ENCODE measurements at regions not wholly inside any gene's neighbourhood (a gene's known extent, or its start where the extent isn't known, plus 50 kb on each side); places are given as distances from the start of the nearest gene placed in this dataset.

DNA sequence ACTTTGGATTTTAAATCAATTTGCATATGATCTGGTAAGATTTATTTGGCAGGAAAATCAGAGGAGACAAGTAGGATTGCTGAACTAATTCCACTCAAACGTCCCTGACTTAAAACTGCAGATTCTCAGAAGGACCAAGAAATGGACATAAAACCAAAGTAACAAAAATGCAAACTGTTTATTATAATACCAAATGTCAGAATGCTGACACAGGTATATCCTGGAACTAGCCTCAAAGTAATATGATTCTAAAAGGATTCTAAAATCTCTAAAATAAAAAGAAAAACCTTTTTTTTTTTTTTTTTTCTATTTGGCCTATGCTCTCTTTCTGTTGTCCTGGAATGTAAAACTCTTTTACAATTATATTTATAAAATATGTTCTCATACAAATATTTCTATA, 74.4 kb upstream of the BTBD3 start:
- TF ChIP-seq, protein P1, sequence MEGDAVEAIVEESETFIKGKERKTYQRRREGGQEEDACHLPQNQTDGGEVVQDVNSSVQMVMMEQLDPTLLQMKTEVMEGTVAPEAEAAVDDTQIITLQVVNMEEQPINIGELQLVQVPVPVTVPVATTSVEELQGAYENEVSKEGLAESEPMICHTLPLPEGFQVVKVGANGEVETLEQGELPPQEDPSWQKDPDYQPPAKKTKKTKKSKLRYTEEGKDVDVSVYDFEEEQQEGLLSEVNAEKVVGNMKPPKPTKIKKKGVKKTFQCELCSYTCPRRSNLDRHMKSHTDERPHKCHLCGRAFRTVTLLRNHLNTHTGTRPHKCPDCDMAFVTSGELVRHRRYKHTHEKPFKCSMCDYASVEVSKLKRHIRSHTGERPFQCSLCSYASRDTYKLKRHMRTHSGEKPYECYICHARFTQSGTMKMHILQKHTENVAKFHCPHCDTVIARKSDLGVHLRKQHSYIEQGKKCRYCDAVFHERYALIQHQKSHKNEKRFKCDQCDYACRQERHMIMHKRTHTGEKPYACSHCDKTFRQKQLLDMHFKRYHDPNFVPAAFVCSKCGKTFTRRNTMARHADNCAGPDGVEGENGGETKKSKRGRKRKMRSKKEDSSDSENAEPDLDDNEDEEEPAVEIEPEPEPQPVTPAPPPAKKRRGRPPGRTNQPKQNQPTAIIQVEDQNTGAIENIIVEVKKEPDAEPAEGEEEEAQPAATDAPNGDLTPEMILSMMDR (IDR thresholded peaks at IDR 0.05; ENCODE audit: insufficient read depth, low read depth, low read length, missing control alignments) = no peak
- H3K4me3 ChIP-seq (ENCODE audit: low read depth, low read length) = no peak overlapping the region
- no peak for DNase-seq (ENCODE audit: low read depth)

DNA sequence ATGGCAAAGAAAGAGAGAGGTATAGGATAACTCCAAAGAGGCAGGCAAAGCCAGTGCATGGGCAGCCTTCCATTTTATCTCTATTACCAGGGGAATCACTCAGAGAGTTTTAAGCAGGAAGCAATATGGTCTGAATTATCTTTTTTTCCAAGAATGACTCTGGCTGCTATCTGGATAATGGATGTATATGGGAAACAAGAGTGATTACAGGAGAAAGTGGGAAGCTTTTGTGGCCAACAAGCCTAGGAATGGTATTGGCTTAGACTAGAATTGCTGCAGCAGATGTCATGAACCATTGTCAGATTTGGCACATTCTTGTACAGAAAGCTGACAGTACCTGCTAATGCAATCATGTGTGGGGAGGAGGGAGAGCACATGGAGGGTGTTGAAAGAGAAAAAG, 73.0 kb upstream of the BTBD3 start:
- no peak for DNase-seq (ENCODE audit: low read depth)
- TF ChIP-seq, protein P1 (IDR thresholded peaks at IDR 0.05; ENCODE audit: insufficient read depth, low read depth, low read length, missing control alignments) = no peak
- no peak overlapping the region for H3K4me3 ChIP-seq (ENCODE audit: low read depth, low read length)

DNA sequence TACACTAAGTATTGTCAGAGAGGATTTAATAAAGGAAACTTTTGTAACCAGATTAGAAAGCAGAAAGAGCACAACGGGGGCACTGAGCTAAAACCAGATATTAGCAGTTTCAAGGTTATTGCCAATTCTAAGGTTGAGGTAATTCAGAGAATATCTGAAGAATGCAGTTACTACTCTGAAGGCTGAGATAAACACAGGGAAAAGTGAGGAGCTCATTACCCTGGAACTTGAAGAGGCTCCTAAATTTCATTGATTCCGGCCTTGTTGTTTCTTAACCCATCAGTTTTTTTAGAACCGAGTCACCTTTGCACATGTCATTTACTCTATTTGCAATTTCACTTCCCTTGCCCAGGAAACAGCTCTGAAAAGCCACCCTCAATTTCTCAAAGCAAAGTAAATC, 72.4 kb upstream of the BTBD3 start:
- no peak overlapping the region for H3K4me3 ChIP-seq (ENCODE audit: low read depth, low read length)
- DNase-seq (ENCODE audit: low read depth) = no peak
- TF ChIP-seq, protein P1 (IDR thresholded peaks at IDR 0.05; ENCODE audit: insufficient read depth, low read depth, low read length, missing control alignments) = no peak

DNA sequence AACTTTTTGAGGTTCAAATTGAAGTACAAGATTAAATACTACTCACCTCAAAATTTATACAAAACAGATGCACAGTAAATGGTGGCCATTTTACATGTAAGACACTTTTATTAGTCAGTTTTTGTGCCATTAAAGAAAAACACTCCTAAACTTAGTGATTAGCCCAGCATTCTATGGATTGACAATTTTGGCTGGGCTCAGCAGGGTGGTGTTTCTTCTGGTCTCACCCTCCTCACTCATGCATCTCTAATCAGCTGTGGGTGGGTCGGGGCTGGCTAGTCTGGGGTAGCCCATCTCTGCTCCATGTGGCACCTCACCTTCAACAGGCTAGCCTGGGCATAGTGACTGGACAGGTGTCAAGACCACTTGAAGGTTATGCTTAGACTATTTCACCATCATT, 71.6 kb upstream of the BTBD3 start:
- no peak for DNase-seq (ENCODE audit: low read depth)
- no peak overlapping the region for H3K4me3 ChIP-seq (ENCODE audit: low read depth, low read length)
- TF ChIP-seq, protein P1 (IDR thresholded peaks at IDR 0.05; ENCODE audit: insufficient read depth, low read depth, low read length, missing control alignments) = no peak

DNA sequence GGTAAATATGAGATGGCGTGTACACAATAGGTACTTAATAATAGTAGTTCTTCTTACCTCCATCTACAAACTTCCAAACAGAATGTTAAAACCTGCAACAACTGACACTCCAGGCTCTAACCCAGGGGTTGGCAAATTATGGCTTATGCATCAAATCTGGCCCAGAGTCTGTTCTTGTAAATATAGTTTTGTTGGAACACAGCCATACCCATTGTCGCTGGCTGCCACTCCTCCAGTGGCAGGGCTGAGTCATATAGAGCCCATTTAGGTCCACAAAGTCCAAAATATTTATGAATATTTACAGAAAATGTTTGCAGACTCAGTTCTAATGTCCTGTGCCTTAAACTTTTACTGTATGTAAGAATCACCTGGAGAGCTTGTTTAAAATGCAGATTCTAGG, 69.9 kb upstream of the BTBD3 start:
- TF ChIP-seq, protein P1 (IDR thresholded peaks at IDR 0.05; ENCODE audit: insufficient read depth, low read depth, low read length, missing control alignments) = no peak
- no peak overlapping the region for H3K4me3 ChIP-seq (ENCODE audit: low read depth, low read length)
- no peak for DNase-seq (ENCODE audit: low read depth)

DNA sequence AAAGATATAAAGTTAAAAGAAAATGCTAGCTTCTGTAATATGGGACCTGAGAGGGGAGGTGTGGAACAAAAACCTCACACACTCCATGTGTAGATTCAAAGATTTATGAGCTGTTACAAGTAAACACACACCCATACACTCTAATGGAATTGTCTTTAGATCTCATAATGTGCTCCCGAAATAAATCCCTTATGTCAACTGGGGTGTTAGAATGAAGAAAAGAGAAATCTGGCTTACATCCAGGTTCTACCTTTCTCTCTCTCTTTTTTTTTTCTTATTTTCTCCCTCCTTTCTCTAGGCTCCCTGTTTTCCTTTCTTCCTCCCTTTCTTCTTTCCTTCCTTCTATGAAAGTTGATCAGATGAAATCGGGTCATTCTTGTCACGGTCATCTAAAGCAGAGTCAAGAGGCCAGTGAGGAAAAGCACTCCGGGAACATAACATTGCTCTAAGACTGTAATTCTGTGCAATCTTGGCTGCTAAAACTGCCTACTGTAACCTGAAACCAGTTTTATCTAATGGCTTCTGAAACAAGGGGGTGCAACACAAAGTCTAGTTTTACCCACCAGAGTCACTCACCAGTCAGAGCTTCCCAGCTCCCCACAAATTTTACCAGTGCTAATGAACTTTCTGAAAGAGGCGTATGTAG, 68.3 kb upstream of the BTBD3 start:
- TF ChIP-seq, protein P1 (IDR thresholded peaks at IDR 0.05; ENCODE audit: insufficient read depth, low read depth, low read length, missing control alignments) = no peak
- DNase-seq (ENCODE audit: low read depth) = no peak
- no peak overlapping the region for H3K4me3 ChIP-seq (ENCODE audit: low read depth, low read length)
